SK-N-SH treated with all-trans-retinoic acid at 6 μM for 48 hours (cell line): ENCODE measurements at regions not wholly inside any gene's neighbourhood (a gene's known extent, or its start where the extent isn't known, plus 50 kb on each side); places are given as distances from the start of the nearest gene placed in this dataset.
"Not testable (repeated sequence)": the region's sequence is repeated elsewhere in the genome, so short reads cannot be mapped to it uniquely, and the experiment has no call there.

Experiments used
- ATAC-seq: fragments of 200-7000 bp; cut with Tn5 transposase; 3 replicates; pipeline ENCODE4 v1.9.1; 2020; ENCODE audit warnings: mild to moderate bottlenecking, moderate library complexity
- ARNTL ChIP-seq: fragments of 450-650 bp; formaldehyde crosslinking; IDR thresholded peaks from 2 replicates; pipeline ENCODE4 v1.5.0; 2020; ENCODE audit warnings: low read depth, mild to moderate bottlenecking, moderate library complexity, borderline replicate concordance
- BACH2 ChIP-seq: fragments of 250-450 bp; sonication (Bioruptor Pico); IDR thresholded peaks from 2 replicates; pipeline ENCODE4 v1.9.0; 2021; ENCODE audit warnings: mild to moderate bottlenecking, borderline replicate concordance
- CREB5 ChIP-seq: fragments of 250-450 bp; sonication (Bioruptor Pico); IDR thresholded peaks from 2 replicates; pipeline ENCODE4 v1.5.1; 2020; ENCODE audit warnings: low read depth, mild to moderate bottlenecking, moderate library complexity
- CSDC2 ChIP-seq: fragments of 250-450 bp; sonication (Bioruptor Pico); IDR thresholded peaks from 2 replicates; pipeline ENCODE4 v1.5.0; 2020; ENCODE audit warnings: mild to moderate bottlenecking, moderate library complexity
- ESRRG ChIP-seq: fragments of 250-450 bp; sonication (Bioruptor Pico); IDR thresholded peaks from 2 replicates; pipeline ENCODE4 v1.6.1; 2021; ENCODE audit warnings: mild to moderate bottlenecking
- GLIS3 ChIP-seq: fragments of 250-450 bp; sonication (Bioruptor Pico); IDR thresholded peaks from 2 replicates; pipeline ENCODE4 v1.5.0; 2020; ENCODE audit warnings: mild to moderate bottlenecking, moderate library complexity
- ISL1 ChIP-seq: fragments of 250-450 bp; sonication (Bioruptor Pico); IDR thresholded peaks from 2 replicates; pipeline ENCODE4 v2.1.2; 2022; ENCODE audit warnings: mild to moderate bottlenecking, moderate library complexity
- OSR1 ChIP-seq: fragments of 250-450 bp; sonication (Bioruptor Pico); IDR thresholded peaks from 2 replicates; pipeline ENCODE4 v1.8.0; 2022; ENCODE audit warnings: moderate library complexity, mild to moderate bottlenecking, inconsistent platforms
- POU6F1 ChIP-seq: fragments of 250-450 bp; sonication (Bioruptor Pico); IDR thresholded peaks from 2 replicates; pipeline ENCODE4 v1.8.0; 2021; ENCODE audit warnings: low read depth, mild to moderate bottlenecking, moderate library complexity, borderline replicate concordance
- PPARA ChIP-seq: fragments of 250-450 bp; sonication (Bioruptor Pico); IDR thresholded peaks from 2 replicates; pipeline ENCODE4 v1.5.0; 2020; ENCODE audit warnings: mild to moderate bottlenecking, borderline replicate concordance
- RARB ChIP-seq: fragments of 250-450 bp; sonication (Bioruptor Pico); IDR thresholded peaks from 2 replicates; pipeline ENCODE4 v1.8.0; 2021; ENCODE audit warnings: mild to moderate bottlenecking, moderate library complexity
- SNAI2 ChIP-seq: fragments of 250-450 bp; sonication (Bioruptor Pico); IDR thresholded peaks from 2 replicates; pipeline ENCODE4 v1.5.0; 2020; ENCODE audit warnings: mild to moderate bottlenecking, moderate library complexity
- TCF4 ChIP-seq: fragments of 250-450 bp; sonication (Bioruptor Pico); IDR thresholded peaks from 2 replicates; pipeline ENCODE4 v1.8.0; 2021; ENCODE audit warnings: mild to moderate bottlenecking, moderate library complexity, borderline replicate concordance
- TOX ChIP-seq: fragments of 250-450 bp; sonication (Bioruptor Pico); IDR thresholded peaks from 2 replicates; pipeline ENCODE4 v1.8.0; 2021; ENCODE audit warnings: mild to moderate bottlenecking, moderate library complexity, borderline replicate concordance
- TSHZ2 ChIP-seq: fragments of 250-450 bp; sonication (Bioruptor Pico); IDR thresholded peaks from 2 replicates; pipeline ENCODE4 v1.5.0; 2020; ENCODE audit warnings: mild to moderate bottlenecking, moderate library complexity
- ZC3H10 ChIP-seq: fragments of 250-450 bp; sonication (Bioruptor Pico); IDR thresholded peaks from 2 replicates; pipeline ENCODE4 v1.5.1; 2021; ENCODE audit warnings: mild to moderate bottlenecking, moderate library complexity
- ZFP3 ChIP-seq: fragments of 250-450 bp; sonication (Bioruptor Pico); IDR thresholded peaks from 2 replicates; pipeline ENCODE4 v1.5.0; 2020; ENCODE audit warnings: mild to moderate bottlenecking, moderate library complexity
- ZFP30 ChIP-seq: fragments of 450-650 bp; formaldehyde crosslinking; IDR thresholded peaks from 2 replicates; pipeline ENCODE4 v1.5.0; 2022; ENCODE audit warnings: mild to moderate bottlenecking, moderate library complexity
- ZNF565 ChIP-seq: fragments of 450-650 bp; formaldehyde crosslinking; conservative IDR thresholded peaks from 2 replicates; pipeline ENCODE4 v1.5.0; 2020; ENCODE audit warnings: low read depth, mild to moderate bottlenecking, moderate library complexity
- ZNF70 ChIP-seq: fragments of 450-650 bp; formaldehyde crosslinking; IDR thresholded peaks from 2 replicates; pipeline ENCODE4 v1.5.0; 2020; ENCODE audit warnings: mild to moderate bottlenecking, moderate library complexity
- ZNF8 ChIP-seq: fragments of 450-650 bp; formaldehyde crosslinking; IDR thresholded peaks from 2 replicates; pipeline ENCODE4 v1.5.0; 2020; ENCODE audit warnings: mild to moderate bottlenecking, moderate library complexity
- TF ChIP-seq, protein P1 (sequence below): fragments of 250-450 bp; sonication (Bioruptor Pico); IDR thresholded peaks from 2 replicates; pipeline ENCODE4 v1.5.1; 2021; ENCODE audit warnings: mild to moderate bottlenecking, moderate library complexity

- TF ChIP-seq ZNF70 (CRISPR knock-in tag) (no peak), ZC3H10 (CRISPR knock-in tag) (no peak), TOX (no peak), POU6F1 (CRISPR knock-in tag) (no peak)
Measured at GRCh38 chr4:177190995-177191580, 118.6 kb upstream of the NEIL3 start.

GRCh38 chr4:177191586-177191985 is 118.1 kb upstream of the NEIL3 start:
- no peak for TF ChIP-seq SNAI2 (CRISPR knock-in tag)
- no peak for TF ChIP-seq TCF4 (CRISPR knock-in tag)
- no peak for TF ChIP-seq RARB (CRISPR knock-in tag)
- TF ChIP-seq BACH2 (CRISPR knock-in tag) = no peak
- no peak for TF ChIP-seq CREB5 (CRISPR knock-in tag)
- no peak for TF ChIP-seq ARNTL (CRISPR knock-in tag)
- TF ChIP-seq CSDC2 (CRISPR knock-in tag) = no peak
- TF ChIP-seq ZFP3 = no peak
- TF ChIP-seq GLIS3 = no peak
- TF ChIP-seq ISL1 (CRISPR knock-in tag) = no peak
- no peak for TF ChIP-seq ZFP30 (CRISPR knock-in tag)
- ATAC-seq = no peak

More at GRCh38 chr4:177190995-177191580, 118.6 kb upstream of the NEIL3 start:
- ATAC-seq = no peak

DNA sequence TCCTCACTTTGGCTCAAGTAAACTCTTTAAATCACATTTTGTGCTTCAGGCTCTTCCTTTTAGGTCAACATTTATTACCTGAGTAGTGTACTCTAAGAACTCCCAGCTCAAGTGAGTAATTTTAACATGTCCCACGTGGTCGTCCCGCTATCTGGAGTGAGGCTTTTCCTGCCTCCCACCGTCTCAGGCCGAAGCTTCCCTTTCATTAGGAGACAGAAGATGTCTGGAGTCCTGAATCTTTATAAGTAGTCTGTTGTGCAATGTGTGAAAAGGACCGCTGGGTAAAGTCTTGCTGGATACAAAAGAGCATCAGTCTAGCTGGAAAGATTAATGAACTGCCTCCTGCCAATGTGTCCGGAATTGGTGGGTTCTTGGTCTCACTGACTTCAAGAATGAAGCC is 117.7 kb upstream of the NEIL3 start:
- TF ChIP-seq BACH2 (CRISPR knock-in tag) = no peak
- no peak for TF ChIP-seq ZNF70 (CRISPR knock-in tag)
- TF ChIP-seq ZNF8 (CRISPR knock-in tag) = no peak
- no peak for TF ChIP-seq SNAI2 (CRISPR knock-in tag)
- TF ChIP-seq ESRRG (CRISPR knock-in tag) = no peak
- TF ChIP-seq RARB (CRISPR knock-in tag) = no peak
- no peak for TF ChIP-seq TOX
- TF ChIP-seq, protein P1, sequence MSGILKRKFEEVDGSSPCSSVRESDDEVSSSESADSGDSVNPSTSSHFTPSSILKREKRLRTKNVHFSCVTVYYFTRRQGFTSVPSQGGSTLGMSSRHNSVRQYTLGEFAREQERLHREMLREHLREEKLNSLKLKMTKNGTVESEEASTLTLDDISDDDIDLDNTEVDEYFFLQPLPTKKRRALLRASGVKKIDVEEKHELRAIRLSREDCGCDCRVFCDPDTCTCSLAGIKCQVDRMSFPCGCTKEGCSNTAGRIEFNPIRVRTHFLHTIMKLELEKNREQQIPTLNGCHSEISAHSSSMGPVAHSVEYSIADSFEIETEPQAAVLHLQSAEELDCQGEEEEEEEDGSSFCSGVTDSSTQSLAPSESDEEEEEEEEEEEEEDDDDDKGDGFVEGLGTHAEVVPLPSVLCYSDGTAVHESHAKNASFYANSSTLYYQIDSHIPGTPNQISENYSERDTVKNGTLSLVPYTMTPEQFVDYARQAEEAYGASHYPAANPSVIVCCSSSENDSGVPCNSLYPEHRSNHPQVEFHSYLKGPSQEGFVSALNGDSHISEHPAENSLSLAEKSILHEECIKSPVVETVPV (CRISPR knock-in tag) = no peak
- no peak for TF ChIP-seq GLIS3
- TF ChIP-seq TCF4 (CRISPR knock-in tag) = no peak
- TF ChIP-seq ISL1 (CRISPR knock-in tag) = no peak
- TF ChIP-seq PPARA = no peak
- TF ChIP-seq ZNF565 (CRISPR knock-in tag) = no peak
- TF ChIP-seq OSR1 (CRISPR knock-in tag) = no peak
- TF ChIP-seq CREB5 (CRISPR knock-in tag) = no peak
- no peak for TF ChIP-seq ARNTL (CRISPR knock-in tag)
- TF ChIP-seq ZFP3 = no peak
- TF ChIP-seq TSHZ2 = no peak
- TF ChIP-seq ZC3H10 (CRISPR knock-in tag) = no peak
- TF ChIP-seq CSDC2 (CRISPR knock-in tag) = no peak
- ATAC-seq = no peak

DNA sequence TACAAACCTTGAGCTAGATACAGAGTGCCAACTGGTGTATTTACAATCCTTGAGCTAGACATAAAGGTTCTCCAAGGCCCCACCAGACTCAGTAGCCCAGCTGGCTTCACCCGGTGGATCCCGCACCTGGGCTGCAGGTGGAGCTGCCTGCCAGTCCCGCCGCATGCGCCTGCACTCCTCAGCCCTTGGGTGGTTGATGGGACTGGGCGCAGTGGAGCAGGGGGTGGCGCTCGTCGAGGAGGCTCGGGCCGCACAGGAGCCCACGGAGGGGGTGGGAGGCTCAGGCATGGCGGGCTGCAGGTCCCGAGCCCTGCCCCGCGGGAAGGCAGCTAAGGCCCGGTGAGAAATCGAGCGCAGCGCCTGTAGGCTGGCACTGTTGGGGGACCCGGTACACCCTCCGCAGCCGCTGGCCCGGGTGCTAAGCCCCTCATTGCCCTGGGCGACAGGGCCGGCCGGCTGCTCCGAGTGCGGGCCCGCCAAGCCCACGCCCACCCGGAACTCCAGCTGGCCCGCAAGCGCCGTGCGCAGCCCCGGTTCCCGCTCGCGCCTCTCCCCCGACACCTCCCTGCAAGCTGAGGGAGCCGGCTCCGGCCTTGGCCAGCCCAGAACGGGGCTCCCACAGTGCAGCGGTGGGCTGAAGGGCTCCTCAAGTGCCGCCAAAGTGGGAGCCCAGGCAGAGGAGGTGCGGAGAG is 116.5 kb upstream of the NEIL3 start:
- not testable (repeated sequence) for ATAC-seq
